Subcutaneous abdominal adipose tissue (tissue), 5 donors: ENCODE measurements at regions not wholly inside any gene's neighbourhood (a gene's known extent, or its start where the extent isn't known, plus 50 kb on each side); places are given as distances from the start of the nearest gene placed in this dataset.

Source experiments
- H3K27ac ChIP-seq: one replicate; pipeline ENCODE4 v1.7.0; 2013; ENCODE audit warnings: low read depth, mild to moderate bottlenecking, inconsistent platforms, low read length, moderate library complexity
- H3K27me3 ChIP-seq, 5 donors: one replicate each; pipeline ENCODE4 v1.7.0; 2013; ENCODE audit warnings: low read length in 5 of 5, inconsistent platforms in 1 of 5; ENCODE audit not compliant: control insufficient read depth in 5 of 5, insufficient read depth in 4 of 5
- H3K36me3 ChIP-seq, 5 donors: one replicate each; pipeline ENCODE4 v1.7.0; 2013; ENCODE audit warnings: low read length in 5 of 5; ENCODE audit not compliant: control insufficient read depth in 5 of 5, insufficient read depth in 5 of 5
- H3K4me1 ChIP-seq, 5 donors: one replicate each; pipeline ENCODE4 v1.7.0; 2013; ENCODE audit warnings: low read length in 5 of 5, mild to moderate bottlenecking in 3 of 5, moderate library complexity in 1 of 5; ENCODE audit not compliant: control insufficient read depth in 5 of 5, insufficient read depth in 5 of 5
- H3K4me3 ChIP-seq, 5 donors: one replicate each; pipeline ENCODE4 v1.7.0; 2013; ENCODE audit warnings: low read length in 5 of 5, low read depth in 1 of 5
- H3K9ac ChIP-seq, 5 donors: one replicate each; pipeline ENCODE4 v1.7.0; 2013; ENCODE audit warnings: low read length in 5 of 5, mild to moderate bottlenecking in 4 of 5, moderate library complexity in 3 of 5
- H3K9me3 ChIP-seq, 5 donors: one replicate each; pipeline ENCODE4 v1.7.0; 2013; ENCODE audit warnings: low read length in 5 of 5; ENCODE audit not compliant: control insufficient read depth in 5 of 5
- donor health status: healthy.
- donor health status: healthy.
- donor health status: healthy.
- donor health status: healthy.
- donor health status: healthy.

DNA sequence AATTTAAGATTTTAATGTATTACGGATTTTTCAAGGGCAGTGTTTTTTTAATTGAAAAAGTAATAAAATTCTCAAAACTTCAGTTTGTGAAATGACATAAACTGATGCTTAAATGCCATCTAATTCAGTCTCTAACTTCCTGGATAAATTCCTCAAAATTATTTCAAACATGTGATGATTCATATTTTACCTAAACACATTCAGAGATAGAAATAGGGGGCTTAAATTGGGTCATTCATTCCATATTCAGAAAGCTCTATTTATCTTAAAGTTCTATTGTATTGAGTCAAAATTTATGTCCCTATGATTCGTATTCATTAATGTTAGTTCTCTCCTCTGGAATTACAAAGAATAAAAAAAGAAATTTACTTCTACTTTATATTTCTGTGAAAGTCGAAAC lies 713.6 kb upstream of the CHRM3 start:
- H3K4me1 ChIP-seq: no peaks in the 10 kb centered on the region
- no peaks in the 10 kb centered on the region for H3K36me3 ChIP-seq
- H3K9ac ChIP-seq: no peak overlapping the region
- H3K27me3 ChIP-seq: no peaks in the 10 kb centered on the region
- no peak overlapping the region for H3K4me3 ChIP-seq
- H3K27ac ChIP-seq: no peak overlapping the region
- H3K9me3 ChIP-seq: no peaks in the 10 kb centered on the region

DNA sequence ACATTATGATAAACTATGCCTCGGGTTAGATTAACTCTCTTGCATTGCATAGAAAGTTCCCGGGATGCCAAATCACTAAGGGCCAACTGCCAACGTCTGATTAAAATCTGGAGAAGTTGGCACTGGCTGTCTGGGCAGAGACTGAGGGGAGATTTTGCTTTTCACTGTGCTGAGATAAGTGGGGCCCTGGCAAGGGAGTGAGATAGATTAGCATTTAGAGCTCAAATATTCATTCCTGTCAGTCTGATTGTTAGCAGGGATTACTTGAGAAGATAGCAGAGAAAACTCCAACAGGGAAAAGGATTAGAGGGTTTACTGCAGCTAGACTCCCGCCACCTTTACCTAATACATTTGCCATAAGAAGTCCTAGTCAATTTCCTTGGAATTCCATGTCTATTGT lies 714.1 kb upstream of the CHRM3 start:
- Histone ChIP-seq H3K27me3 (no peaks in the 10 kb centered on the region), H3K27ac (no peak overlapping the region), H3K4me3 (no peak overlapping the region), H3K9me3 (no peaks in the 10 kb centered on the region), H3K36me3 (no peaks in the 10 kb centered on the region), H3K9ac (no peak overlapping the region), H3K4me1 (no peaks in the 10 kb centered on the region)

DNA sequence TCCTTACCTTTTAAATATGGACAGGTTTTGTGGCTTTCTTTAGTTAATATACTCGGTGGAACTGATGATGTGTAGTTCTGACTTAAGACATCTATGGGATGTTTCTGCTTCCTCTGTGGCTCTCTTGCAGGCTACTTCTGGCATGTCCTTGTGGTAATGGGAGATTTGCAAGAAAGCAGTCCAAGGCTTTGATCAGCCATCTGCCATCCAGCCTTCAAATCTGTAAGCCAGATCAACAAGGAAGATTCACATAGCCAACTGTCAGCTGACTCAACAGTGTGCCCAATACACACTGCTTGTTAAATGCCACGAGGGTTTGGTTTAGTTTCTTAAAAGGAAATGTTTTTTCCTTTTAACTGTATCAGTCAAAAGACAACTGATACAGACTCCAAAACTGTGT lies 722.2 kb upstream of the CHRM3 start:
- no peak overlapping the region for H3K4me3 ChIP-seq
- no peaks in the 10 kb centered on the region for H3K4me1 ChIP-seq
- no peak overlapping the region for H3K27ac ChIP-seq
- no peak overlapping the region for H3K9ac ChIP-seq
- no peaks in the 10 kb centered on the region for H3K9me3 ChIP-seq
- no peaks in the 10 kb centered on the region for H3K36me3 ChIP-seq
- H3K27me3 ChIP-seq: no peaks in the 10 kb centered on the region

DNA sequence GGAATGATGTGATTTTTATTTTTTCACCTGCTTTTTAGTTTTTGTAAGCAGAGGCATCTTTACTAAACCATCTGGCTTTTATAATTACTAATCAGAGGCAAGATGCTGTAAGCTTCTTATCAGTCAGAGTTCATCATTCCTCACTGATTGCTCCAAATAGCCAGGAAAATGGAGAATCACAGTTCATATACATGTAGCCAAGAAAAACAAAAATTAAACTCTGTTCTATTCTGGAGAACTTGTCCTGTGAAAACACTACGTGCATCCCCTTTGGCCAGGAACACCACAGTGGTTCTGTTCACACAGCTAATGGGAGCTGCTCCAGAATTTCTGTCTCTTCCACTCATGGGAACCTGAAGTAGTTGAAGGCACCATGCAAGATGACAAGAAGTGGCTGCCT lies 725.5 kb upstream of the CHRM3 start:
- Histone ChIP-seq H3K9ac (no peak overlapping the region), H3K36me3 (no peaks in the 10 kb centered on the region), H3K27me3 (no peaks in the 10 kb centered on the region), H3K27ac (no peak overlapping the region), H3K9me3 (no peaks in the 10 kb centered on the region), H3K4me1 (peaks cover 0 to 5% (median 0%) of the 10 kb centered on the region in 5 donors), H3K4me3 (no peak overlapping the region)

DNA sequence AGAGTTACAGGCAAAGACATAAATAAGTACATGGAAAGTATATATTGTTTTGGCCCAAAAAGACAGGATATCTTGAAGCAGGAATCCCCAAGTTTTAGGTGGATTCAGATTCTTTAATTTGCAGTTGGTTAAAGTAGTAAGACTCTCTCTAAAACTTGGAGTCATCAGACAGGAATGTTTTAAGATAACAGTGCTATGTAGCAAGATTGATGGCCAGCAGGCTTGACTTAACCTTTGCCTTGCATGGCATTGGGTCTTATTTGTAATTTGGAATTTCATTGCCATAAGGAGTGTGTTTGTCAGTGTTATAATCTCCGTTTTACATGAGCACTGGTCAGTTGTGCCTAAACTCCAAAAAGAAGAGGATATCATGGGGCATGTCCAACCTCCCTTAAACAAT lies 727.6 kb upstream of the CHRM3 start:
- H3K36me3 ChIP-seq: no peaks in the 10 kb centered on the region
- no peaks in the 10 kb centered on the region for H3K27me3 ChIP-seq
- H3K9me3 ChIP-seq: no peaks in the 10 kb centered on the region
- no peak overlapping the region for H3K9ac ChIP-seq
- H3K4me3 ChIP-seq: no peak overlapping the region
- peaks cover 0 to 5% (median 0%) of the 10 kb centered on the region in 5 donors for H3K4me1 ChIP-seq
- H3K27ac ChIP-seq: no peak overlapping the region

GRCh38 chr1:238653693-238654321 lies 732.6 kb upstream of the CHRM3 start:
- no peaks in the 10 kb centered on the region for H3K9me3 ChIP-seq

DNA sequence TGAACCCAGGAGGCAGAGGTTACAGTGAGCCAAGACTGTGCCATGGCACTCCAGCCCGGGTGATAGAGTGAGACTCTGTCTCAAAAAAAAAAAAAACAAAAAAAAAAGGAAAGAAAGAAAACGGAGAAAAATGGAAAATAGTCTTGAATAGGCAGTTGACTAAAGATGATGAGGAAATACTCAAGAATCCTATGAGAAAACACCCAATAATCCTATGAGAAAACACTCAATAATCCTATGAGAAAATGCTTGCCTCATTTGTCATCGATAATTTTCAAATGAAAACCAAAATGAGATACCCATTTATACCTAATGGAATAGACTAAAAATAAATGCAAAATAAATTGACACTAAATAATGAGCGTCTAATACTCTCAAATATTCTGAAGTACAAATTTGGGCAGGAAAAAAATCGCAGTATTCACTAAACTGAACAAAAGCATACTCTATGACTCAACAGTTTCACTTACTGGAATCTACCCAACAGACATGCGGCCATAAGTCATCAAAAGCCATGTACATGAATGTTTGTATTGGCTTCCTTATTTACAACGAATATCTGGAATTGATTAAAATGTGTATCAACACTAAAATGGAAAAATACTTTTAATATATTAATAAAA lies 733.9 kb upstream of the CHRM3 start:
- Histone ChIP-seq H3K27me3 (no peaks in the 10 kb centered on the region), H3K9me3 (no peaks in the 10 kb centered on the region), H3K36me3 (no peaks in the 10 kb centered on the region), H3K4me3 (no peak overlapping the region), H3K9ac (no peak overlapping the region), H3K4me1 (no peaks in the 10 kb centered on the region), H3K27ac (no peak overlapping the region)

More at GRCh38 chr1:238653693-238654321, 732.6 kb upstream of the CHRM3 start:
- H3K27ac ChIP-seq: no peak overlapping the region
- H3K4me1 ChIP-seq: peaks cover 0 to 2% (median 0%) of the 10 kb centered on the region in 5 donors
- H3K4me3 ChIP-seq: no peak overlapping the region
- no peak overlapping the region for H3K9ac ChIP-seq
- no peaks in the 10 kb centered on the region for H3K36me3 ChIP-seq
- H3K27me3 ChIP-seq: no peaks in the 10 kb centered on the region

- Histone ChIP-seq H3K9me3 (no peaks in the 10 kb centered on the region), H3K36me3 (no peaks in the 10 kb centered on the region), H3K27me3 (no peaks in the 10 kb centered on the region), H3K27ac (no peak overlapping the region), H3K9ac (no peak overlapping the region), H3K4me3 (no peak overlapping the region), H3K4me1 (no peaks in the 10 kb centered on the region)
These were observed 737.2 kb upstream of the CHRM3 start for GRCh38 chr1:238649200-238649599.

DNA sequence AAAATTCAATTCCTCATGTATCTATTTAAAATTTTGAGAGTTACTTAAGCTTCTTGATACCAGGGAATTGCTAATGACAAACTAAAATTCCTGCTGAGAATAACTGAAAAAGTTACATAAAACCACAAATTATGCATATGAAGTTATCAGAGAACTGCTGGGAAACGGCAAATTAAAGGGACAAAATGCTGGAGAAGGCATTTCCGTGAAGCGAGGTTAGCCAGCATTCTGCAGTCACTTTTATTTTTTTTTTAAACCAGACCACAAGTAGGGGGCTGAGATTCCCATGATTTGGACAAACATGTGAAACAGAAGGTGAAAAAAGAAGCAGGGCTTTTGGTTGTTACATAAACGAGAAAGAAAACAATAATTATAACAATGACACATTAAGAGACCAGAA lies 737.6 kb upstream of the CHRM3 start:
- H3K4me1 ChIP-seq: no peaks in the 10 kb centered on the region

GRCh38 chr1:238648296-238648695 lies 738.1 kb upstream of the CHRM3 start:
- no peak overlapping the region for H3K27ac ChIP-seq
- H3K27me3 ChIP-seq: no peaks in the 10 kb centered on the region
- no peaks in the 10 kb centered on the region for H3K9me3 ChIP-seq
- no peaks in the 10 kb centered on the region for H3K4me1 ChIP-seq
- no peak overlapping the region for H3K4me3 ChIP-seq
- H3K36me3 ChIP-seq: no peaks in the 10 kb centered on the region
- H3K9ac ChIP-seq: no peak overlapping the region

More for the DNA sequence above, 737.6 kb upstream of the CHRM3 start:
- Histone ChIP-seq H3K27me3 (no peaks in the 10 kb centered on the region), H3K27ac (no peak overlapping the region), H3K36me3 (no peaks in the 10 kb centered on the region), H3K9ac (no peak overlapping the region), H3K9me3 (no peaks in the 10 kb centered on the region), H3K4me3 (no peak overlapping the region)
